SK-N-SH (cell line): ENCODE measurements at regions not wholly inside any gene's neighbourhood (a gene's known extent, or its start where the extent isn't known, plus 50 kb on each side); places are given as distances from the start of the nearest gene placed in this dataset.

Source experiments
- CTCF ChIA-PET: fragments of 300-600, 350-600 bp; formaldehyde crosslinking; extraction: SDS; loops from one replicate; lab custom pipeline; 2021; lab: Yijun Ruan, JAX
- POLR2A ChIA-PET: fragments of 350-600 bp; sonication (Branson Sonifier 250); formaldehyde crosslinking; extraction: SDS; loops from one replicate; lab custom pipeline; 2020; ENCODE audit warnings: antibody characterized with exemption, inconsistent platforms; lab: Yijun Ruan, JAX
- DNase-seq: peaks from one replicate; pipeline ENCODE4 v3.0.0; 2012
- H2AFZ ChIP-seq: fragments of 200-600 bp; sonication (generic); 2 replicates; pipeline ENCODE4 v1.8.1; 2016; ENCODE audit warnings: antibody characterized with exemption, mild to moderate bottlenecking, low read depth
- H3F3A ChIP-seq: fragments of 200-600 bp; sonication (generic); replicated peaks from 2 replicates; pipeline ENCODE3; 2016; ENCODE audit warnings: antibody characterized with exemption, mild to moderate bottlenecking; ENCODE audit not compliant: insufficient read depth
- H3K27ac ChIP-seq, 2 experiments: fragments of 200-500 bp in 1 of 2; fragments of 200-600 bp in 1 of 2; sonication (Bioruptor generic) in 1 of 2; sonication (generic), shearing (Covaris generic) in 1 of 2; 2 replicates each; pipeline versions ENCODE4 v1.5.1 to v1.6.1; 2014 to 2016; ENCODE audit warnings: low read depth in 2 of 2, inconsistent platforms in 1 of 2, low read length in 1 of 2, mild to moderate bottlenecking in 1 of 2, mixed read lengths in 1 of 2
- H3K27me3 ChIP-seq: fragments of 200-600 bp; sonication (generic), shearing (Covaris generic); 2 replicates; pipeline ENCODE4 v1.6.1; 2016; ENCODE audit warnings: mixed run types; ENCODE audit not compliant: insufficient read depth
- H3K36me3 ChIP-seq, 2 experiments: fragments of 200-500 bp in 1 of 2; fragments of 200-600 bp in 1 of 2; sonication (Bioruptor generic) in 1 of 2; sonication (generic) in 1 of 2; replicated peaks in 1 of 2; 2 replicates each; pipeline versions ENCODE3 to v1.5.1; 2014 to 2016; ENCODE audit warnings: low read length in 1 of 2, mild to moderate bottlenecking in 1 of 2; ENCODE audit not compliant: insufficient read depth in 2 of 2, control insufficient read depth in 1 of 2
- H3K4me1 ChIP-seq, 2 experiments: fragments of 200-500 bp in 1 of 2; fragments of 200-600 bp in 1 of 2; sonication (Bioruptor generic) in 1 of 2; sonication (generic), shearing (Covaris generic) in 1 of 2; 2 replicates each; pipeline versions ENCODE4 v1.5.1 to v1.6.1; 2014 to 2016; ENCODE audit warnings: low read depth in 1 of 2, low read length in 1 of 2, mixed run types in 1 of 2; ENCODE audit not compliant: insufficient read depth in 2 of 2, control insufficient read depth in 1 of 2
- H3K4me2 ChIP-seq: fragments of 200-600 bp; sonication (generic), shearing (Covaris generic); 2 replicates; pipeline ENCODE4 v1.6.1; 2017; ENCODE audit warnings: mixed run types
- H3K4me3 ChIP-seq, 2 experiments: fragments of 200-500 bp in 1 of 2; fragments of 200-600 bp in 1 of 2; sonication (Bioruptor generic) in 1 of 2; sonication (generic), shearing (Covaris generic) in 1 of 2; 2 replicates each; pipeline versions ENCODE4 v1.5.1 to v1.8.1; 2014 to 2016; ENCODE audit warnings: low read depth in 2 of 2, inconsistent platforms in 1 of 2, low read length in 1 of 2, mild to moderate bottlenecking in 1 of 2, mixed read lengths in 1 of 2, moderate library complexity in 1 of 2
- H3K79me2 ChIP-seq: fragments of 200-600 bp; sonication (generic); 2 replicates; pipeline ENCODE4 v1.8.1; 2017; ENCODE audit warnings: mild to moderate bottlenecking; ENCODE audit not compliant: insufficient read depth
- H3K9ac ChIP-seq: fragments of 200-600 bp; sonication (generic); 2 replicates; pipeline ENCODE4 v1.6.1; 2017; ENCODE audit warnings: mixed run types
- H3K9me2 ChIP-seq: fragments of 200-600 bp; sonication (generic); 2 replicates; pipeline ENCODE4 v1.6.1; 2017; ENCODE audit warnings: mixed run types
- H3K9me3 ChIP-seq: fragments of 200-600 bp; sonication (generic); 2 replicates; pipeline ENCODE4 v1.6.1; 2017; ENCODE audit warnings: mixed run types, mild to moderate bottlenecking, moderate library complexity
- H4K20me1 ChIP-seq: fragments of 200-600 bp; sonication (generic); 2 replicates; pipeline ENCODE4 v1.6.1; 2017; ENCODE audit warnings: mild to moderate bottlenecking, mixed run types; ENCODE audit not compliant: insufficient read depth
- EZH2phosphoT487 ChIP-seq: fragments of 200-600 bp; sonication (generic); IDR thresholded peaks from 2 replicates; pipeline ENCODE4 v1.6.1; 2017; ENCODE audit warnings: low read depth, mixed run types, mild to moderate bottlenecking, antibody characterized with exemption, moderate library complexity, borderline replicate concordance
- FOSL2 ChIP-seq: IDR thresholded peaks from 2 replicates; pipeline ENCODE4 v1.4.0; 2012; ENCODE audit warnings: low read depth, mild to moderate bottlenecking, moderate library complexity, borderline replicate concordance
- JUND ChIP-seq: IDR thresholded peaks from 2 replicates; pipeline ENCODE4 v1.4.0; 2012
- MEF2A ChIP-seq: IDR thresholded peaks from 2 replicates; pipeline ENCODE4 v1.4.0; 2012; ENCODE audit warnings: low read depth, borderline replicate concordance
- RAD21 ChIP-seq: IDR thresholded peaks from 2 replicates; pipeline ENCODE4 v1.6.1; 2012; ENCODE audit warnings: mild to moderate bottlenecking, low read length
- RCOR1 ChIP-seq: fragments of 150-350 bp; IDR thresholded peaks from 2 replicates; pipeline ENCODE4 v1.6.1; 2017; ENCODE audit warnings: antibody characterized with exemption, low read length
- SIN3A ChIP-seq: IDR thresholded peaks from 2 replicates; pipeline ENCODE4 v1.6.1; 2012; ENCODE audit warnings: low read depth, mild to moderate bottlenecking, low read length, moderate library complexity, borderline replicate concordance
- SMC3 ChIP-seq: IDR thresholded peaks from 2 replicates; pipeline ENCODE4 v1.6.1; 2012; ENCODE audit warnings: low read depth, low read length, improper control_type of control experiment
- YY1 ChIP-seq: IDR thresholded peaks from 2 replicates; pipeline ENCODE4 v1.4.0; 2012; ENCODE audit warnings: low read depth, mild to moderate bottlenecking
- WGBS: methylation state at CpG from one replicate; pipeline ENCODE4 v1.1.6; 2017; ENCODE audit warnings: low lambda C conversion rate; 5-methylcytosine and 5-hydroxymethylcytosine counted together
- TF ChIP-seq, protein P1 (sequence below): IDR thresholded peaks from 2 replicates; pipeline ENCODE4; 2012
- TF ChIP-seq, protein P2 (sequence below): fragments of 200-600 bp; sonication (generic); IDR thresholded peaks from 2 replicates; pipeline ENCODE4 v1.6.1; 2017; ENCODE audit warnings: antibody characterized with exemption, mild to moderate bottlenecking, moderate library complexity
- TF ChIP-seq, protein P3 (sequence below): IDR thresholded peaks from 2 replicates; pipeline ENCODE4 v1.6.1; 2012; ENCODE audit warnings: mild to moderate bottlenecking, low read depth, low read length, moderate library complexity

DNA sequence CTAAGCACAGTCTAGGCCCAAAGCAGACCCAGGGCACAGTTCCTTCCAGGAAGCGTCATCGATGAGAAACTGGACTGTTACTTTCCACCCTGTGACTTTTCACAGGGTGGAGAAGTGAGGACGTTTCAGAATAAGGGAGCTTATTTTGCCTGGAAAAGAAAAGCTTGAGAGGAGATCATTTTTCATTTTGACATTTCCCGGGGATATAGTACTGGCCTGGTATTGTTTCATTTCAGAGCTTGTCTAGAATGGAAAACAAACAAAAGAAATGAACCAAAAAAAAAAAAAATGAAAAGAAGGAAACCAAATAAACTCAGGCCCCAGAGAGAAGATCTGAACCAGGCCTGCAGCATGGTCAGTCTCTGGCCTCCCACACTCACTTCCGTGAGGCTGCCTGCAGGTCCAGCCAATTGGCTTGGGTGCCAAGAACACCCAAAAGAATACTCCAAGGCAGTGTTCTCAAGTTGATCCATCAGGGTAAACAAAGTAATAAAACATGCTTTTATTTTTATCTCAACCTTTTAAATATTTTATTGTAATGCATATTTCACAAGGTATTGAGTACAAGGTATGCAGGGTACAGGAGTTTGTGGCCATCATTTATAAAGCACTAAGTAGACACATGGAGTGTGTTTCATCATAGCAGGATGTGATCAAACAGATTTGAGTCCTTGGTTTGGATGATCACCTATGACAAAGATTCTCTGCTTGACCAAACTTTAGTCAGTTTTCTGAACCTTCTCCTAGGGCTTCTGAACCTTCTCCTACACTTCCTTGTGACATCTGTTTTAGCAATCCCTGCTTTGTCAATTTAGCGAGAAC is 176.9 kb upstream of the GGTLC1 start:
- Histone ChIP-seq H3K9me2 (no peaks in the 10 kb centered on the region), H3F3A (peaks cover 4% of the 10 kb centered on the region), H3K4me2 (no peak overlapping the region), H2AFZ (no peak overlapping the region), H3K27ac (no peak overlapping the region), H4K20me1 (no peaks in the 10 kb centered on the region), H3K4me1 (no peaks in the 10 kb centered on the region), H3K4me3 (no peak overlapping the region), H3K9ac (no peak overlapping the region), H3K79me2 (no peaks in the 10 kb centered on the region), H3K27me3 (no peaks in the 10 kb centered on the region), H3K9me3 (no peaks in the 10 kb centered on the region), H3K36me3 (no peaks in the 10 kb centered on the region)
- no peak for DNase-seq
- ChIA-PET POLR2A (interaction anchor here (0.7 kb wide), 1 partner anchor 180 kb away, joined by 4 read pairs; no protein-coding TSS in a partner anchor), CTCF (interaction anchor here (0.7 to 7.7 kb wide), 6 partner anchors 14 to 753 kb away, joined by 3 to 53 read pairs (median 3); no protein-coding TSS in a partner anchor)
- 51% methylated on average over 6 of the region's 6 CpGs for WGBS
- TF ChIP-seq, protein P1, sequence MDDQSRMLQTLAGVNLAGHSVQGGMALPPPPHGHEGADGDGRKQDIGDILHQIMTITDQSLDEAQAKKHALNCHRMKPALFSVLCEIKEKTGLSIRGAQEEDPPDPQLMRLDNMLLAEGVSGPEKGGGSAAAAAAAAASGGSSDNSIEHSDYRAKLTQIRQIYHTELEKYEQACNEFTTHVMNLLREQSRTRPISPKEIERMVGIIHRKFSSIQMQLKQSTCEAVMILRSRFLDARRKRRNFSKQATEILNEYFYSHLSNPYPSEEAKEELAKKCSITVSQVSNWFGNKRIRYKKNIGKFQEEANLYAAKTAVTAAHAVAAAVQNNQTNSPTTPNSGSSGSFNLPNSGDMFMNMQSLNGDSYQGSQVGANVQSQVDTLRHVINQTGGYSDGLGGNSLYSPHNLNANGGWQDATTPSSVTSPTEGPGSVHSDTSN = no peak

DNA sequence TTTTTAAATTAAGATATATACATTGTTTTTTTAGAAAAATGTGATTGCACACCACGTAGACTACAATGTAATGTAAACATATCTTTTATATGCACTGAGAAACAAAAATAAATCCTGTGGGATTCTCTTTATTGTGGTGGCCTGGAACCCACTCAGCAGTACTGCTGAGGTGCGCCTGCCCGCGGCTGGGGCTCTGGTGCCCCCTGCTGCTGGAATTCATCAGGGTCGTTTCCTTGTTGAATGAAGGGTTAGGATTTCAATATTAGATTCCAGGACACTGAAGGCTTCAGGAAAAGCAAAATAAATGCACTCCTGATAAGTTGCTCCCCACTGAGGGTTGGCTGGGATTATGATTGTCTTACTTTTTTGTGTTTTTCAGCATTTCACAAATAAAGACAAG is 175.8 kb upstream of the GGTLC1 start:
- Histone ChIP-seq H3K36me3 (no peaks in the 10 kb centered on the region), H3K9me2 (no peaks in the 10 kb centered on the region), H3K9me3 (no peaks in the 10 kb centered on the region), H3K79me2 (no peaks in the 10 kb centered on the region), H3K27me3 (no peaks in the 10 kb centered on the region), H3K4me1 (no peaks in the 10 kb centered on the region), H3K9ac (no peak overlapping the region), H4K20me1 (no peaks in the 10 kb centered on the region), H2AFZ (no peak overlapping the region), H3K4me2 (no peak overlapping the region), H3K27ac (no peak overlapping the region), H3K4me3 (no peak overlapping the region), H3F3A (peaks cover 4% of the 10 kb centered on the region)
- ChIA-PET POLR2A (no interaction called here), CTCF (interaction anchor here (0.7 to 7.7 kb wide), 4 partner anchors 13 to 754 kb away, joined by 3 to 53 read pairs (median 6); no protein-coding TSS in a partner anchor)
- TF ChIP-seq EZH2phosphoT487 = no peak
- TF ChIP-seq, protein P2, sequence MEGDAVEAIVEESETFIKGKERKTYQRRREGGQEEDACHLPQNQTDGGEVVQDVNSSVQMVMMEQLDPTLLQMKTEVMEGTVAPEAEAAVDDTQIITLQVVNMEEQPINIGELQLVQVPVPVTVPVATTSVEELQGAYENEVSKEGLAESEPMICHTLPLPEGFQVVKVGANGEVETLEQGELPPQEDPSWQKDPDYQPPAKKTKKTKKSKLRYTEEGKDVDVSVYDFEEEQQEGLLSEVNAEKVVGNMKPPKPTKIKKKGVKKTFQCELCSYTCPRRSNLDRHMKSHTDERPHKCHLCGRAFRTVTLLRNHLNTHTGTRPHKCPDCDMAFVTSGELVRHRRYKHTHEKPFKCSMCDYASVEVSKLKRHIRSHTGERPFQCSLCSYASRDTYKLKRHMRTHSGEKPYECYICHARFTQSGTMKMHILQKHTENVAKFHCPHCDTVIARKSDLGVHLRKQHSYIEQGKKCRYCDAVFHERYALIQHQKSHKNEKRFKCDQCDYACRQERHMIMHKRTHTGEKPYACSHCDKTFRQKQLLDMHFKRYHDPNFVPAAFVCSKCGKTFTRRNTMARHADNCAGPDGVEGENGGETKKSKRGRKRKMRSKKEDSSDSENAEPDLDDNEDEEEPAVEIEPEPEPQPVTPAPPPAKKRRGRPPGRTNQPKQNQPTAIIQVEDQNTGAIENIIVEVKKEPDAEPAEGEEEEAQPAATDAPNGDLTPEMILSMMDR = peak; percentile 71
- TF ChIP-seq SMC3 = peak; percentile 62
- peak; percentile 78 for TF ChIP-seq RAD21
- peak; percentile 46 for DNase-seq
- 28% methylated on average over 5 of the region's 5 CpGs for WGBS

DNA sequence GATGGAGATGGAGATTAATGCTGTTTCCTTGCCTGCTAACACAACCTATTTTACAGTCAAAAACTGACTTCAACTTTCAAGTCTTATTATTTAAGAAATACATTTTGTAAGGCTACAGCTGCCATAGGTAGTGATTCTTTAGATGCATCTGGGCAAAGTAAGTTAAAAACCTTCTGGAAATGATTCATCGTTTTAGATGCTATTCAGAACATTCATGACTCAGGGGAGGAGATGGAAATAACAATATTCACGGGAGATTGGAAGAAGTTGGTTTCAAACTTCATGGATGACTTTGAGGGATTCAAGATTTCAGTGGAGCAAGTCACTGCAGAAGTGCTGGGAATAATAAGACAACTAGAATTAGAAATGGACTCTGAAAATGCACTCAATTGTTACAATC is 174.9 kb upstream of the GGTLC1 start:
- no peak overlapping the region for H3K4me2 ChIP-seq
- H3K4me3 ChIP-seq = no peak overlapping the region
- no peak overlapping the region for H3K27ac ChIP-seq
- 3% methylated on average over 2 of the region's 2 CpGs for WGBS
- no peaks in the 10 kb centered on the region for H3K9me2 ChIP-seq
- peaks cover 4% of the 10 kb centered on the region for H3F3A ChIP-seq
- H3K79me2 ChIP-seq = no peaks in the 10 kb centered on the region
- ChIA-PET POLR2A (no interaction called here), CTCF (interaction anchor here (1.2 to 7.7 kb wide), 4 partner anchors 12 to 755 kb away, joined by 5 to 53 read pairs (median 8); no protein-coding TSS in a partner anchor)
- H3K27me3 ChIP-seq = no peaks in the 10 kb centered on the region
- no peaks in the 10 kb centered on the region for H3K36me3 ChIP-seq
- H3K4me1 ChIP-seq = no peaks in the 10 kb centered on the region
- H4K20me1 ChIP-seq = no peaks in the 10 kb centered on the region
- H3K9ac ChIP-seq = no peak overlapping the region
- no peak for DNase-seq
- no peak for TF ChIP-seq MEF2A
- TF ChIP-seq, protein P1 = no peak
- TF ChIP-seq FOSL2 = no peak
- TF ChIP-seq RCOR1 = no peak
- TF ChIP-seq JUND = no peak
- TF ChIP-seq, protein P3, sequence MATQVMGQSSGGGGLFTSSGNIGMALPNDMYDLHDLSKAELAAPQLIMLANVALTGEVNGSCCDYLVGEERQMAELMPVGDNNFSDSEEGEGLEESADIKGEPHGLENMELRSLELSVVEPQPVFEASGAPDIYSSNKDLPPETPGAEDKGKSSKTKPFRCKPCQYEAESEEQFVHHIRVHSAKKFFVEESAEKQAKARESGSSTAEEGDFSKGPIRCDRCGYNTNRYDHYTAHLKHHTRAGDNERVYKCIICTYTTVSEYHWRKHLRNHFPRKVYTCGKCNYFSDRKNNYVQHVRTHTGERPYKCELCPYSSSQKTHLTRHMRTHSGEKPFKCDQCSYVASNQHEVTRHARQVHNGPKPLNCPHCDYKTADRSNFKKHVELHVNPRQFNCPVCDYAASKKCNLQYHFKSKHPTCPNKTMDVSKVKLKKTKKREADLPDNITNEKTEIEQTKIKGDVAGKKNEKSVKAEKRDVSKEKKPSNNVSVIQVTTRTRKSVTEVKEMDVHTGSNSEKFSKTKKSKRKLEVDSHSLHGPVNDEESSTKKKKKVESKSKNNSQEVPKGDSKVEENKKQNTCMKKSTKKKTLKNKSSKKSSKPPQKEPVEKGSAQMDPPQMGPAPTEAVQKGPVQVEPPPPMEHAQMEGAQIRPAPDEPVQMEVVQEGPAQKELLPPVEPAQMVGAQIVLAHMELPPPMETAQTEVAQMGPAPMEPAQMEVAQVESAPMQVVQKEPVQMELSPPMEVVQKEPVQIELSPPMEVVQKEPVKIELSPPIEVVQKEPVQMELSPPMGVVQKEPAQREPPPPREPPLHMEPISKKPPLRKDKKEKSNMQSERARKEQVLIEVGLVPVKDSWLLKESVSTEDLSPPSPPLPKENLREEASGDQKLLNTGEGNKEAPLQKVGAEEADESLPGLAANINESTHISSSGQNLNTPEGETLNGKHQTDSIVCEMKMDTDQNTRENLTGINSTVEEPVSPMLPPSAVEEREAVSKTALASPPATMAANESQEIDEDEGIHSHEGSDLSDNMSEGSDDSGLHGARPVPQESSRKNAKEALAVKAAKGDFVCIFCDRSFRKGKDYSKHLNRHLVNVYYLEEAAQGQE = no peak
- no peak for TF ChIP-seq SIN3A
- TF ChIP-seq YY1 = no peak
- H3K9me3 ChIP-seq = no peaks in the 10 kb centered on the region
- H2AFZ ChIP-seq = 0 out of 2 replicates have a peak overlapping the region, but pooled peaks have one; percentile 21
